SW480 (cell line): ENCODE measurements at regions not wholly inside any gene's neighbourhood (a gene's known extent, or its start where the extent isn't known, plus 50 kb on each side); places are given as distances from the start of the nearest gene placed in this dataset.
"Not testable (repeated sequence)": the region's sequence is repeated elsewhere in the genome, so short reads cannot be mapped to it uniquely, and the experiment has no call there.

Experiments
- DNase-seq: peaks from one replicate; pipeline ENCODE4 v3.0.0-alpha.2; 2016; ENCODE audit warnings: low spot score

GRCh38 chr7:142568435-142569097 lies 180.7 kb upstream of the PRSS1 start:
- peak; percentile 35 for DNase-seq

GRCh38 chr7:142567201-142568075 lies 181.8 kb upstream of the PRSS1 start:
- no peak for DNase-seq

DNA sequence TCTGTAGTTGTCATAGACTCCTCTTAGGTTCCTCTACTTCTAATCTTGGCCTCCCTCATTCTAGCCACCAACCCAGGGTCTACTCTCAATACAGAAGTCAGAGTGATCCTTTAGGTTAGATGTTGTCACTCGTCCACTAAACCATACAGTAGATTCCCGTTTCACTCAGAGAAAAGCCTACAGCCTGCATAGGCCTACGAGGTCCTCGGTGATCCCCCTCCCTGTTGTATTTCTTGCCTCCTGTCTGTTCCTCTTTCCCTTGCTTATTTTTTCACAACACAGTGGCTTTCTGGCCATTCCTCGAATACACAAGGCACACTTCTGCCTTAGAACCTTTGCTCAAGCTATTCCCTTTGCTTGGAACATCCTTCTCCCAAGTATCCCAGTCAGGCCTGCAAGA lies 183.0 kb upstream of the PRSS1 start:
- no peak for DNase-seq

- not testable (repeated sequence) for DNase-seq
Observed at GRCh38 chr7:142564125-142564524, 185.1 kb upstream of the PRSS1 start.

GRCh38 chr7:142563470-142563869 lies 185.8 kb upstream of the PRSS1 start:
- no peak for DNase-seq

DNA sequence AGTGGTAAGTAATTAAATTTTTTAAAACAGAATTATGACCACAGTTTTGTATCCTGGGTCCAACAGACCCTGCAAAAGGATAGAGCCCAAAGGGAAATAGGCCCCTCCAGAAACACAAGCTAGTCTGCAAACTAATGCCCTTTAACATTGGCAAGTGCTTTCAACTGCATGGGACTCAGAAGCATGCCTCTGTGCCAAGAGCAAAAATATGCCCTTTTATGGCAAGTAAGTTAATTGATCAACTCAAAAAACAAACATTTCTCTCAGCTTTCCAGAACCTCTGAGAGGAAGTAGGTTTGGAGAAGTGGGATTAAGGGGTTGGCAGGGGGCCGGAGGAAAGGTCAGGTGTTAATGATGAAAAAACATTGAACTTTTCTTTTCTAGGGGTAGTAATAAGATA lies 186.6 kb upstream of the PRSS1 start:
- no peak for DNase-seq

DNA sequence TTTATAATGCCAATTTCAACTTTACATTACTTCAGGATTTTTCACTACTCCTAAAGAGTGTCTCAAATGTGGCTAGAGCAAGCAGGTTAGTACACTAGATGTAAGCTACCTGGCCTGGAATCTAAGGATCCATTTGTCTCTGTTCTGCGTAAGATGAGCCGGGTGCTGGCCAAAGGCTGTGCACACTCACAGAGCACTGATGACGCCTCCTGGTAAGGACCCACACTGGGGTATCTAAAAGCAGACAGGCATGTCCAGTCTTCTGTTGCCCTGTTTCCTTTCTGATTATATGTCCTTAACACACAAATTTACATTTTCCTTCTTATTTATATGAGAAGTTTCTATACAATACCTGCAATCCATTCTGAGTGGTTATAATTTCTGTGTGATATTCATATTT lies 187.9 kb upstream of the PRSS1 start:
- not testable (repeated sequence) for DNase-seq

DNA sequence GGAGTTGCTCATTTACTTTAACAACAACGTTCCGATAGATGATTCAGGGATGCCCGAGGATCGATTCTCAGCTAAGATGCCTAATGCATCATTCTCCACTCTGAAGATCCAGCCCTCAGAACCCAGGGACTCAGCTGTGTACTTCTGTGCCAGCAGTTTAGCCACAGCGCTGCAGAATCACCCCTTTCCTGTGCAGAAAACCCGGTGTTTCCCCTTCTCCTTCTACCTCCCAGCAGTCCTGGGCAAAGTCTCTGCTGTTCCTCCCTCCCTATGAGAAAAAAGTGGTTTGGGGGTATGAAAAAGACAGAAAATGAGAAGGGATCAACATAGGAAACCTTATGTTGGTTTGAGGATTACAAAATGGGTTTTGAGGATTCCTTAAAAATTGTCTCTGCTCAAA lies 188.5 kb upstream of the PRSS1 start:
- not testable (repeated sequence) for DNase-seq

- DNase-seq = no peak
Observed at GRCh38 chr7:142560166-142560565, 189.1 kb upstream of the PRSS1 start.

GRCh38 chr7:142557971-142558582 lies 191.2 kb upstream of the PRSS1 start:
- no peak for DNase-seq

DNA sequence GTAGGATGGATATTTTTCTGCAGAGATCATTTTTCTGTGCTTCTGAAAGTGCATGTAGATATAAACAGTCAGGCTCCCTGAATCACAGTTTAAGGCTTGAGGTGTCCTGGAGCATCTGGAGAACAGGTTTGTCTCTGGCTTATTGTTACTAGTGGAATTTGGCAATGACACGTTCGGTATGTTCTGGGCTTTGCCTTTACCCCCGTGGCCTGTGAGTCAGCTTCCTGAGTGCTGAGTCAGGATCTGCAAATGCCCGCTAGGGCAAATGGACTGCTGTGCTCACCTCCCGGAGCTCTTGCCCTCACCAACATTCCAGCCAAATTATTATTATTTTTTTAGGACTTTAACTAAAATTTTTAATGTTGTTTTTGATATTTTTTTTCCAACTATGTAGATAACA lies 192.5 kb upstream of the PRSS1 start:
- peak; percentile 78 for DNase-seq

DNA sequence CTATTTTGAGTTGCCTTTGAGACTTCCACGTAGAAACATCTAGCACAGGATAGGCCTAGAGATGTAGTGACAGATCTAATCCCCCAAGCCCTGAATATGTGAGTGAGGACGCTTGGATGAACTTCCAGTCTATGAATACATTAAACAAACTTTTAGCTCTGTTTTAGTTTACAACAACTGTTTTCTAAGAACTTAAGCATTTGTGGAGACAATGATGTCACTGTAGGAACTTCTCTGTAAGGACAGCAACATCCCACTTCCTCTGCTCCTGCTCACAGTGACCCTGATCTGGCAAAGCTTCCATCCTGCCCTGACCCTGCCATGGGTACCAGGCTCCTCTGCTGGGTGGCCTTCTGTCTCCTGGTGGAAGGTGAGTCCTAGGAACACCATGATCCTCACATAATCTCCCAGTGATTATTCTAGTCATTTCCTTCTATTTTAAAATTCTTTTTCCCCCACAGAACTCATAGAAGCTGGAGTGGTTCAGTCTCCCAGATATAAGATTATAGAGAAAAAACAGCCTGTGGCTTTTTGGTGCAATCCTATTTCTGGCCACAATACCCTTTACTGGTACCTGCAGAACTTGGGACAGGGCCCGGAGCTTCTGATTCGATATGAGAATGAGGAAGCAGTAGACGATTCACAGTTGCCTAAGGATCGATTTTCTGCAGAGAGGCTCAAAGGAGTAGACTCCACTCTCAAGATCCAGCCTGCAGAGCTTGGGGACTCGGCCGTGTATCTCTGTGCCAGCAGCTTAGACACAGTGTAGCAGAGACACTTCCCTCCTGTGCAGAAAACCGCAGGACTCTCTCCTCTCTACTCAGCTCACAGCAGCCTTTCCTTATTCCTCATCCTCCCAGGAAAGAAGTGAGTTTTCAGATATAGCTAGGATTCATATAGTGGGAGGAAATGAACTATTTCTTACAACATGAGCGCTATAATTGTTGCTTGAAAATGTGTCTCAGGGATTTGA lies 194.4 kb upstream of the PRSS1 start:
- DNase-seq = no peak

GRCh38 chr7:142553216-142553615 lies 196.1 kb upstream of the PRSS1 start:
- no peak for DNase-seq

DNA sequence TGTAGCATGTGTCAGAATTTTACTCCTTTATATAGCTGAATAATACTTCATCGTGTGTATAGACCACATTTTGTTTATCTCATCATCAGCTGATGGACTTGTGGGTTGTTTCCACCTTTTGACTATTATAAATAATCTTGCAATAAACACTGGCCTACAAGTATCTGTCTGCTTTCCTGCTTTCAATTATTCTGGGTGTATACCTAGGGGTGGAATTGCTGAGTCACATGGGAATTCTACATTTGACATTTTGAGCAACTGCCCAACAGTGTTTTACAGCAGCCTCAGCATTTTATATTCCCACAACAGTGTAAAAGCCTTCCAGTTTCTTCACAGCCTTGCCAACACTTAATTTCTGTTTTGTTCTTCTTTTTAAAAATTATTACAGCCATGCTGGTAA lies 200.3 kb upstream of the PRSS1 start:
- no peak for DNase-seq

DNA sequence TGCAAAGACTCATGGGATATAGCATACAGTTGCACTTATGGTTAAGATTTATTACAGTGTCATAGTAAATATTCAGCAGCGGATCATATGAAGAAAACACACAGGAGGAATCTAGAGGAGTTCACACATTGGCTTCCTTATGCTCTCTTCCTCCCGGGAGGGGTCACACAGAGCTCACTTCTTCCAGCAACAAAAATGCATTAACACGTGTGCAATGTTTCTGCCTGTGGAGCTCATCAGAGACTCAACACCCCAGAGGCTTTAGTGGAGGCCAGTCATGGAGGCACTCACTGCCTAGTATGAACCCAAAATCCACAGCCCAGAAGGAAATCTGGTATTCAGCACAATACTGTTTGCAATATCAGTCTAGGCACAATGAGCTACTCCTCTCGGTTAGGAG lies 202.8 kb upstream of the PRSS1 start:
- no peak for DNase-seq

- no peak for DNase-seq
Observed at GRCh38 chr7:142542942-142543341, 206.3 kb upstream of the PRSS1 start.

DNA sequence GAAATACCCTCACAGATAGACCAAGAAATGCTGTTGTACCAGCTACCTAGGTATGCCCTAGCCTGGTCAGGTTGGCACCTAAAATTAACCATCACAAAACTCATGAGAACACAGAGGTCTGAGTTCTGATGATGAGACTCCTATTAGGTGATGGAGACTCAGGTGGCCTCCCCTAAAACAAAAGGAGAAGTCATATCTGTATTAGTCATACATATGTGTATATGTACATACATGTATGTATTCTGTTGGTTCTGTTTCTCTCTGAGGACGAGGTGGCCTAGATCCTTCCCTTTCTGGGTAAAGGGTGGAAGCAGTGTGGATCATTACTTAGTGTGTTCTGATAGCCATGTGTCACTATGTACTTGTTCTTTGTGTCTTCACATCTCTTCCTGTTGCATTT lies 207.2 kb upstream of the PRSS1 start:
- no peak for DNase-seq

DNA sequence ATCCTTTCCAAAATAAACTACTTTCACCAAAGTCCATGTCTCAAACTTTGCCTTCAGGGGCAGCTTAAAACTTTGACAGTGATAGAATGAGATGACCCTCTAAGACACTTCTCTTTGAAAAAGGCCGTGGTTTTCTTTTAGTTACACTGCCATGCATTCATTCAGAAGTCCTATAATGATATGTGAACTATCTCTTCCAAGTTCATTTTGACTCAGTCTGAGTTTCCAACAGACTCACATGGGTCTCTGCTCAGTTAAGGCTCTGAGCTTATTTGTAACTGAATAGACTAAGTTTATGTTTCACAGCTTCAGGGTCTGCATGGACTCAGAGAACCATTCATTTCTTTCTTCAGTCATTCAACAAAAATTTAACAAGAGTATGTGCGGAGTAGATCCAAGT lies 208.9 kb upstream of the PRSS1 start:
- DNase-seq = no peak

GRCh38 chr7:142539901-142540300 lies 209.4 kb upstream of the PRSS1 start:
- DNase-seq = no peak

- DNase-seq = no peak
Observed at GRCh38 chr7:142537760-142538159, 211.5 kb upstream of the PRSS1 start.

DNA sequence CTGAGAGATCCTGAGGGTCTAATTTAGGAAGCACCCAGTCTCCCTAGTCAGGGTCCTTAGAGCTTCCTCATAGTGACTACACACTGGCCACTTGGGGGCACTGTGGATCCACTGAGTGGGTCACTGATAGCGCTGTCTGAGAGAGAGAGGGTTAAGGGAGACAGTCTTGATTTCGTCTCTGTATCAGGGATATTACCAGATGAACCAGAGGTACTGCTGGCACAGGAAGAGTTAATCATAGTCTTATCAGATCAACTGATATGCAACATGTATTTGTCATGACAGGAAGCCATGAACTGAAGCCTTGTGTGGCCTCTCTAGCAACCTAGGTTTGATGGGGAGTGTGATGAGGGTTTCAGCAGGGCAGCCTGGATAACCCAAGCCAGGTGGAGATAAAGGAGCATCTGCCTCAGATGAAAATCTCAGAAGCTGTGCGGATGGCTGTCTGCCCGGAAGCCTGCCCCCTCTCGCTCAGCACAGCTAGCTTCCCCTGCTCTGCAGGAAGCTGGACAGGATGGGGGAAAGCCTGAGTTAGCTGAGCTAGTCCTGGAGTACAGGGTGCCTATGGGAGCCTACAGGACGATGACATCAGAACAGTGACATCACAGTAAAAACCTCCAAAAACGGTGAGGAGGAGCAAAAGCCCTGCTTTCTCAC lies 214.0 kb upstream of the PRSS1 start:
- DNase-seq = peak; percentile 74
